ENCODE measurements at regions not wholly inside any gene's neighbourhood (a gene's known extent, or its start where the extent isn't known, plus 50 kb on each side); places are given as distances from the start of the nearest gene placed in this dataset.

DNA sequence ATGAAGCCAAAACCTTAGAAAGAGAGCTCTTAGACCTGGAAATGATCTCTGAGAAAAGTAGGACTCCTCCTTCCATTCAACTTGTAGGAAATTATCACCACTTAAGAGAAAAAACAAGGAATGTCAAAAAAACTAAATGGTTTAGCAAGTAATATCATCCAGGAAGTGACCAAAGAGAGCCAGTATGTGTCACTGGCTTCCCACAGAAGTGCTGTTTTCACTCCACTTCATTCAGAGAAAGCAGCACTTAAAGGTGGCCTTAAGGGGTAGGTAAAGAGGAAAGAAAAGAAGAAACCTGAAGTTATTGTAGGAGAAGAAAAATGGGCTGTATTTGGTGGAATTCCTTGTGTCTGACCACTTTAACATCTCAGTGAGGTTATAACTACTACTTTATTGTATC, 414.4 kb upstream of the ETAA1 start:
- DNase-seq: no peak

DNA sequence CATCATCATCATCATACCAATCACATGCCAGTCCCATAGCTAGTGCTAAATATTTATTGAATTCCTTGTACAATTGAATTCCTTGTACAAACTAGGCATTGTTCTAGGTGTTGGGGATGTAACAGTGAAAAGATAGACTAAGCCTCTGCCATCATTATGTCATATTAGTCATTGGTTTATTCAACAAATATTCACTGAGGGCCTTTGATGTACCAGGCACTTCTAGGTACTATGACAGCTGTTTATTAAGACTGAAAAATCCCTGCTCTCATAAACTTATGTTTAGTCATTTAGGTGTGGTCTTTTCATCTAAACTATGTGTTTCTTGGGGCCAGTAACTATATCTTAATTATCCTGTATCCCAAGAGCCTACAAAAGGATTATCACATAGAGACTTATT, 412.3 kb upstream of the ETAA1 start:
- DNase-seq: no peak

DNA sequence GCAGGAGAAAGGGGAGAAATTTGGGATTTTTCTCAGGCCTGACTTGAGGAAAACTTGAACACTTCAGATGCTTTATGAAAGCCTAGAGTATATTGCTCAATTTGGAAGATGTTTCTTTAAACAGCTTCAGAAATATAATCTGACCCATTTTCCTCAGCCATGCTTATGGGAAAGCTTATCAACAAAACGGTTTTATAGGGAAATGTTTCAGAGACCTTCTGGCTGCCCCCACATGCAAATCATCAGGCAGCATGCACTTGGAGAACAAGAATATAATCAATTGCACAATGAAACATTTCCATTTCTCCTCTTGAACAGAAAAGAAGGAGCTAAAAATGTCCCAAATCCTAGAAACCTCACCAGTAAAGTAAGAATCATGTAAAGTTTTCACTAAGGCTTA, 411.2 kb upstream of the ETAA1 start:
- no peak for DNase-seq

DNA sequence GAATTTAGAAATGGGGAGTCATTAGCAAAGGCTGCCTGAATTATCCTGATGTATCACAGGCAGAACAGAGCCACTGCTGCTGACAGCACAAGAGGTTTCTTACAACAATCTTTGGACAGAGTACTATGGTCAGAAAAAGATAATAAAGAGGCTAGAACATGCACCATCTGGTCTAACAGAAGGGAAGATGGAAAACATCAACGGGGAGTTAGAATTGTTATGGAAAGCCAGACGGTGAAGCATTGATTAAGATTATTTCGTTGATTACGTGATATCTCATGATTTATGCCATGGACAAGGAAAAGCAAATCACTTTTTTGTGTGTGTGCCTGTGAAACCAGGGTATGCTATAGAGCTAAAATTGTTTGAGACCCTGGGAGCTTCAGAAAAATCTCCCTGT, 409.4 kb upstream of the ETAA1 start:
- DNase-seq: no peak

DNA sequence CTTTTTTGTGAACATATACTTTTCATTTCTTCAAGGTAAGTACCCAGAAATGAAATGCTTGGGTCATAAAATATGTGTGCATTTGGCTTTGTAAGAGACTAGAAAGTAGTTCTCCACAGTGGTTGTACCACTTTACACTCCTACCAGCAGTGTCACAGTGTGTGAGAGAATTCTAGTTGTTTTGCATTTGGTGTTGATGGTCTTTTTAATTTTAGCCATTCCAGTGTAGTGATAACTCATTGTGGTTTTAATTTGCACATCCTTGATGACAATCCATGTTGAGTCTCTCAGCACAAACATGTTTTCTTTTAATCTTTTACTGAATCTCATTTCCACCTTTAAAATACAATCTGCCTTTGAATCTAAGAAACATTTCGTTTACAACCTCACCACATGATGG, 402.5 kb upstream of the ETAA1 start:
- no peak for DNase-seq

DNA sequence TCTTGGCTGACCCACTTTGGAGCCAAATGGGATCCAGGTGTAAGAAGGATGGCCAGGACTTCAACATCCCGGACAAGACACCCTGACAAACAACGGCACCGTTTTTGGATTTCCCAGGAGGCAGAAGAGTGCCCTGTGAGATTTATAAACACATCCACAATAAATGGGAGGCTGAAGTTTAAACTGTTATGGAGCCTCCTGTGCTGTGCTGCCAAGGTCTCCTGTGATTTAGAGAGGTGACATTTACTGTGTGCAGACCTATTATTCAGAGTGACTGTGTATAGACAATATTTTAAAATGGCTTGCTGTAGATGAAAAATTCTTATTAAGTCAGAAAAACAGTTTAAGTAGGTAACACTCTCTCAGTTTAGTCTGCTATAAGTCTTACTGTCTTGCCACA, 401.5 kb upstream of the ETAA1 start:
- no peak for DNase-seq

- no peak for DNase-seq
Observed at GRCh38 chr2:67002618-67003371, 394.3 kb upstream of the ETAA1 start.

GRCh38 chr2:67006373-67006960, 390.7 kb upstream of the ETAA1 start:
- DNase-seq: no peak

DNA sequence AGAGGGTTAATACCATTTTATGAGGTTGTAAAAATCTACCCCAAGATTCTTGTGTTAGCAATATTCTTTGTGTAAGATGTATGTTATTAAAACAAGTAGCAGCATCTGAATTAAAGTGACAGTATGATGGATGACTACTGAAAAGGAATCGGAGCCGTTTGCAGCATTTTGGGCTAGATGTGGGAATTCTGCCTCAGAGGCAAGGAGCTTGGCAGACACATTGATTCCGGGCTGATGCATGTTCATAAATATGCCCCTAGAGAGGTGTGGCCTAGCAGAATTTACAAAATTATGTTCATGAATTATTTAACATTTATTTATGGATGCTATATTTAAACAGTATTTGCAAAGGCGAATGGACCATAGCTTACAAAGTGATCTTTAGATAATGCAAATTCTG, 389.0 kb upstream of the ETAA1 start:
- no peak for DNase-seq

- DNase-seq: no peak
Observed at GRCh38 chr2:67012165-67012564, 385.0 kb upstream of the ETAA1 start.

DNA sequence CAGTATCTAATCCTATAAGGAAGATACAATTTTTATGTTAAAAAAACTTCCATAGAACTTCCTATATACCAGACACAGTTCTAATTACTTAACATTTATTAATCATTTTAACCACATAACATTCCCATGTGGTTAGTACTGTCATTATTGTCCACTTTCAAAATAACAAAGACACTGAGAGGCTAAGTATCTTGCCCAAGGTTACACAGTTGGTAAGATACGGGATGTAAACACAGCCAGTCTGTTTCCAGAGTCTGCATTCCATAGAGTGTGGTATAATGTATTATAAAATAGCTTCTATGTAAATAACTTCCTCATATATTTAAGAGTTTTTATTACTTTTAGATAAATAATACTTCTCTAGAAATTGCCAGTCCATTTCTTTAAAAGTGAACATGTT, 383.3 kb upstream of the ETAA1 start:
- DNase-seq: no peak

DNA sequence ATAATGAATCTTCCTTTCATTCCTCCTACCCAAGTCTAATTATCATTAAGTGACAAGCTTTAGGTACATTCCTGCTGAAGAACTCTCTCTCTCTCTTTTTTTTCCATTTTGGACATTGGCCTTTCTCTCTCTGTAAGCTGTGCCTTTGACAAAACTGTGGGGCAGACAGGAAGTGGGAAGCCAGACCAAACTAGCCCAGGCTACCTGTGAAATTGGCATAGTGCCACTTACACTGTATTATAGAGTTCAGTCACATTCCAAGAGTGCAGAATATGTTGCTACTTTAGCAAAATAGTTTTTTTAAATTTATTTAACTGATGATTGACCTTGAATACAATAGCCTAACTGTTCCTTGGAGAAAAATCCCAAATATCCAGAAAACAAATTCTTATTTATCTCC, 381.5 kb upstream of the ETAA1 start:
- no peak for DNase-seq

DNA sequence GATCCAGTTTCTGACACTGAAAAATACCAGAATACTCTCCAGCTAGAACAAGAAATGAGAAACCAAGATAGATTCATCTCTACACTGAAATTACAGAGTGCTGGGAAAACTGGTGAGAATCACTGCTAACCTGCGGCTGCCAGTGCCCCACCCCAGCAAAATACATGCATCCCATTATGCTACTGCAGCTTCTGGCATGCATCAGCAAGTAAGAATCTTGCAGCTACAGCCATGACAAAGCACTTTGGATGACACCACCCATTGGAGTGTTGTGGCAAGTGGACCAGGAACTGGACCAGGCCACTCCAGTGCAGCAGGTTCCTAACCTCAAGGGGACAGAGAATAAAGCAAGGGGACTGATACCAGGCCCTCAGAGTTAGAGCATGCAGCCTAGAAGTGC, 378.8 kb upstream of the ETAA1 start:
- DNase-seq: no peak

- DNase-seq: no peak
Observed at GRCh38 chr2:67032076-67032475, 365.1 kb upstream of the ETAA1 start.

DNA sequence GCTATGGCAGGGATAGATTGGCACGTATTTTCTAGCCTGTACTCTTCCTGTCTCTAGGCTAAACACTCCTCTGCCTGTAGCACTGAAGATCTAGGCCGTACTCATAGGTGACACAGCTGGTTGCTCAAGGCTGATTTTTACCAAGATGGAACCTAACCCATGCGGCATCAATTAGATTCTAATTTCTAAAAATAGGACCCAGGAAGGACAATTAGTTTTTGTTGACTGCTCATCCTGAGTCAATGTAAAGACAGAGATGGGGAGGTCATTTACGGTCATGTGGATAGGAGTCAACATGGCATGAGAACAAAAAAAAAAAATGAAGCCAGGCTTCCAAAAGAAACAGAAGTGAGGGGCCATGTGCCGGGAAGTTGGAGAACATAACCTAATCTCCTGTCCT, 360.7 kb upstream of the ETAA1 start:
- DNase-seq: no peak

DNA sequence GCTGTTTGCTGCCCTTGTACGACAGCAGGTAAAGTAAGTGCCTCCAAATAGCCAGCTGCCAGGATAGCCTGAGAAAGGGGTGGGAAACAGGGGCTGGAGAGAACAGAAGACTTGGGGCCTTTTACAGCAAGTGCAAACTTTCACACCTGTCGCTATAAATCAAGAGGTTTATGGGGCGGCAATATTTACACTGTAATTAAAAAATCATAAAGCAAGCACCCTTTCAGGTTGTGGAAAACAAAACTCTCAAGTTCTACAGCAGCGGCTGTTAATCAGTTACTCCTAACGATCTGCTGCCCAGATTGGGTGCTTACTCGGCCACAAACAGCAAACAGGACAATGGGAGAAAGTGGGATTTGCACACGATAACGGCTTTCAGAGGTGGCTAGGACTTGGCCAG, 359.5 kb upstream of the ETAA1 start:
- DNase-seq: no peak

- no peak for DNase-seq
Observed at GRCh38 chr2:67038195-67038594, 358.9 kb upstream of the ETAA1 start.

GRCh38 chr2:67039058-67039457, 358.1 kb upstream of the ETAA1 start:
- DNase-seq: no peak

- no peak for DNase-seq
Observed at GRCh38 chr2:67039517-67040103, 357.5 kb upstream of the ETAA1 start.

DNA sequence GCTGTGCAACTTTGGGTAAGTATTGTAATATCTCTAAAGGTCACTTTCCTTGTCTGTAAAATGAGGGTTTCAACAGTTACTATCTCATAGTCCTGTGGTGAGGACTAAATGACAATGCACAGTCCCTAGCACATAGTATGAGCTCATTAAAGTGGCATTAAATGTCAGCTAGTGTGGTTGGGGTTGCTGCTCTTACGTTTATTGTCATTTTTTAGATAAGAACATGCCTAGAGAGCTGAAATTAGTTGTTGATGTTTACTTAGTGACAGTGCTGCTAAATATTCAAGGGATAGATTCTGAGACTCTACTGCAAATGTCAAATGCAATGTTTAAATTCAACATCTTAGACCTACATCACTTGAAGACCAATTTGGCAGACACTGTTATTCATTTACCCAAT, 356.1 kb upstream of the ETAA1 start:
- DNase-seq: no peak

- no peak for DNase-seq
Observed at GRCh38 chr2:67043781-67044478, 353.2 kb upstream of the ETAA1 start.

- DNase-seq: no peak
Observed at GRCh38 chr2:67046591-67046990, 350.5 kb upstream of the ETAA1 start.

GRCh38 chr2:67048314-67048713, 348.8 kb upstream of the ETAA1 start:
- no peak for DNase-seq

DNA sequence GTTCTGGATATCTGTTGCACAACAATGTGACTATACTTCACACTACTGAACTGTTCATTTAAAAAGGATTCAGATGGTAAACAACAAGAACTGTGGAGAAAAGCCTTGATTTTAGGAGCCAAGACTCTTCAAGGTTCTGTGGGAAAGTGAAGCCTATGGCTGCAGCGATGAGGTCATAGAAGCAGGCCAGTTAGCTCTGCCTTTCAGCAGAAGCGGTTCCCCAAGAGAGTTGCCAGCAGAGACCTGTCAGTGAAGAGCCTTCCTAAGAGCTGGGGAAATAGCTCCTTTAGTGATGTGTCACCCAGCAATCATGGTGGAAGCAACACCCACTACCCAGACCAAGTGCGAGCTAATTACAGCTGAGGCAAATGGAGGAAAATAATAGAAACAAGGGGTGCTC, 346.5 kb upstream of the ETAA1 start:
- DNase-seq: no peak

All from activated CD4-positive, alpha-beta T cell treated with anti-CD3 and anti-CD28 coated beads, Interleukin-2, Interleukin-6, amounts not matched to agents 100 ng/mL and 50 ng/mL, durations not matched to agents 16 hours and 8 hours (primary cell).